ENCODE measurements at regions not wholly inside any gene's neighbourhood (a gene's known extent, or its start where the extent isn't known, plus 50 kb on each side); places are given as distances from the start of the nearest gene placed in this dataset.

DNA sequence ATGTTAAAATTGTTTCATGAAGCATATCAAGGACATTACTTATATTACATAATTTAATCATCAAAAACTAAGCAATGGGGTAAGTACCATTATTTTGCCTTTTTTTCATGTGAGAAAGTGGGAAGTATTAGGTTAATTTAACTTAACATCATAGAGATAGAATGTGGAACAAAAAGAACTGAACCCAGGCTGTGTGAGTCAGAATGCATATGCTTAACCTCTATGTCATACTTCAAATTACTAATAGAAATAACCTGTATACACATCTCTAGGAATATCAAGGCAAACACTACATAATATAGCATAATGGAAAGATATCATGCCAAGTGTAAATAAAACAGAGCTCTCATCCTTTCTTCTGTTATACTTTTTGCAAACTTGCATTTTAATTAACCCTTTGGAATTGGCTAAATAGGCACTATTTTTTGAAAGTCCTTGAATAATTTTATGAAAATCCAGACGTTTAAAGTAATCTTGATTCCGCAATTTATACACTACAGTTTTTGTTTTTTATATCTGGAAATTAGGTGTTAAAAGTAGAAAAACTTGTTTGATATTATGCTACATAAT is 777.7 kb downstream of the SLC6A15 start:
- no peak overlapping the region for H3K27ac Mint-ChIP-seq
- Histone ChIP-seq H4K20me1 (ENCODE audit: insufficient read depth, low read length) (no peaks in the 10 kb centered on the region), H3K4me3 (replicated peaks in 1 of 3; ENCODE audit: low read depth in 2 of 3, low read length in 3 of 3) (no peak overlapping the region), H3K36me3 (replicated peaks in 1 of 2; ENCODE audit: control insufficient read depth in 1 of 2, insufficient read depth in 2 of 2, low read length in 2 of 2) (no peaks in the 10 kb centered on the region), H3K4me2 (replicated peaks; ENCODE audit: extremely low read depth, low read length, poor library complexity, severe bottlenecking) (no peak overlapping the region), H3K27me3 (ENCODE audit: control insufficient read depth in 2 of 2, insufficient read depth in 2 of 2, low read length in 2 of 2) (no peaks in the 10 kb centered on the region), H2AFZ (ENCODE audit: insufficient read depth, low read depth, low read length, poor library complexity, severe bottlenecking) (no peak overlapping the region), H3K9ac (ENCODE audit: insufficient read depth, low read length, poor library complexity, severe bottlenecking) (no peak overlapping the region), H3K27ac (ENCODE audit: low read depth in 1 of 2, low read length in 2 of 2) (no peak overlapping the region), H3K79me2 (ENCODE audit: insufficient read depth, low read length) (no peaks in the 10 kb centered on the region), H3K9me3 (replicated peaks in 1 of 2; ENCODE audit: control insufficient read depth in 1 of 2, insufficient read depth in 1 of 2, low read length in 2 of 2) (no peaks in the 10 kb centered on the region), H3K4me1 (ENCODE audit: control insufficient read depth in 1 of 2, insufficient read depth in 2 of 2, low read length in 2 of 2) (no peaks in the 10 kb centered on the region)
- no peaks in the 10 kb centered on the region for H3K4me1 Mint-ChIP-seq
- no peaks in the 10 kb centered on the region for H3K36me3 Mint-ChIP-seq
- no CpG with 5 or more reads among the region's 2 CpGs for WGBS (ENCODE audit: insufficient coverage)
- no peaks in the 10 kb centered on the region for H3K27me3 Mint-ChIP-seq (ENCODE audit: low read depth in 3 of 3)
- no peak overlapping the region for H3K4me3 Mint-ChIP-seq
- TF ChIP-seq, protein P1, sequence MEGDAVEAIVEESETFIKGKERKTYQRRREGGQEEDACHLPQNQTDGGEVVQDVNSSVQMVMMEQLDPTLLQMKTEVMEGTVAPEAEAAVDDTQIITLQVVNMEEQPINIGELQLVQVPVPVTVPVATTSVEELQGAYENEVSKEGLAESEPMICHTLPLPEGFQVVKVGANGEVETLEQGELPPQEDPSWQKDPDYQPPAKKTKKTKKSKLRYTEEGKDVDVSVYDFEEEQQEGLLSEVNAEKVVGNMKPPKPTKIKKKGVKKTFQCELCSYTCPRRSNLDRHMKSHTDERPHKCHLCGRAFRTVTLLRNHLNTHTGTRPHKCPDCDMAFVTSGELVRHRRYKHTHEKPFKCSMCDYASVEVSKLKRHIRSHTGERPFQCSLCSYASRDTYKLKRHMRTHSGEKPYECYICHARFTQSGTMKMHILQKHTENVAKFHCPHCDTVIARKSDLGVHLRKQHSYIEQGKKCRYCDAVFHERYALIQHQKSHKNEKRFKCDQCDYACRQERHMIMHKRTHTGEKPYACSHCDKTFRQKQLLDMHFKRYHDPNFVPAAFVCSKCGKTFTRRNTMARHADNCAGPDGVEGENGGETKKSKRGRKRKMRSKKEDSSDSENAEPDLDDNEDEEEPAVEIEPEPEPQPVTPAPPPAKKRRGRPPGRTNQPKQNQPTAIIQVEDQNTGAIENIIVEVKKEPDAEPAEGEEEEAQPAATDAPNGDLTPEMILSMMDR (IDR thresholded peaks at IDR 0.05): no peak
- DNase-seq: no peak
- no peaks in the 10 kb centered on the region for H3K9me3 Mint-ChIP-seq
- intact Hi-C loops (cut with micrococcal nuclease): no loop called here

DNA sequence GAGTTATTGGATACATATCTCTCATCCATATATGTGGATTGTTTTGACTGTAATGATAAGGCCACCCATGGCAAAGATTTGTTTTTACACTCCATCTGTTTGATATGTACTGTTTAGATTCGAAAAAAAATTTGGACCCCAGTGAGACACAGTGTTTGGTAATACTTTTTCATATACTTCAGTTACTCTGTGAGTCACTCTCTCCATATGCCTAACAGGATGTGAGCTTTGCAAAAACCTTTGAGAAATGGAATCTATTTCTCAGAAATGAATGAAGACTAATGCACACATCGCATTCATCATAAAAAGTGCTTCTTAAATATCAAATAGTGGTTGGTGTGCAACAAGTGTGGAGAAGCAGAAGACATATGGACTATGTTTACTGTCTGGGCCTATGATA is 781.5 kb downstream of the SLC6A15 start:
- Mint-ChIP-seq H3K36me3 (no peaks in the 10 kb centered on the region), H3K4me1 (no peaks in the 10 kb centered on the region), H3K27ac (no peak overlapping the region), H3K27me3 (ENCODE audit: low read depth in 3 of 3) (peaks cover 0 to 2% (median 0%) of the 10 kb centered on the region in 3 donors), H3K9me3 (peaks cover 0 to 9% (median 2%) of the 10 kb centered on the region in 7 donors), H3K4me3 (no peak overlapping the region)
- TF ChIP-seq, protein P1 (IDR thresholded peaks at IDR 0.05): no peak
- Histone ChIP-seq H4K20me1 (ENCODE audit: insufficient read depth, low read length) (no peaks in the 10 kb centered on the region), H3K27ac (ENCODE audit: low read depth in 1 of 2, low read length in 2 of 2) (no peak overlapping the region), H2AFZ (ENCODE audit: insufficient read depth, low read depth, low read length, poor library complexity, severe bottlenecking) (no peak overlapping the region), H3K4me1 (ENCODE audit: control insufficient read depth in 1 of 2, insufficient read depth in 2 of 2, low read length in 2 of 2) (no peaks in the 10 kb centered on the region), H3K27me3 (ENCODE audit: control insufficient read depth in 2 of 2, insufficient read depth in 2 of 2, low read length in 2 of 2) (no peaks in the 10 kb centered on the region), H3K4me3 (replicated peaks in 1 of 3; ENCODE audit: low read depth in 2 of 3, low read length in 3 of 3) (no peak overlapping the region), H3K36me3 (replicated peaks in 1 of 2; ENCODE audit: control insufficient read depth in 1 of 2, insufficient read depth in 2 of 2, low read length in 2 of 2) (no peaks in the 10 kb centered on the region), H3K9ac (ENCODE audit: insufficient read depth, low read length, poor library complexity, severe bottlenecking) (no peak overlapping the region), H3K79me2 (ENCODE audit: insufficient read depth, low read length) (no peaks in the 10 kb centered on the region), H3K9me3 (replicated peaks in 1 of 2; ENCODE audit: control insufficient read depth in 1 of 2, insufficient read depth in 1 of 2, low read length in 2 of 2) (peaks cover 0 to 15% of the 10 kb centered on the region in 2 donors), H3K4me2 (replicated peaks; ENCODE audit: extremely low read depth, low read length, poor library complexity, severe bottlenecking) (no peak overlapping the region)
- DNase-seq: no peak
- intact Hi-C loops (cut with micrococcal nuclease): no loop called here
- WGBS (ENCODE audit: insufficient coverage): no CpG with 5 or more reads among the region's 2 CpGs

Data from CD14-positive monocyte (primary cell).